ENCODE measurements at regions not wholly inside any gene's neighbourhood (a gene's known extent, or its start where the extent isn't known, plus 50 kb on each side); places are given as distances from the start of the nearest gene placed in this dataset.

DNA sequence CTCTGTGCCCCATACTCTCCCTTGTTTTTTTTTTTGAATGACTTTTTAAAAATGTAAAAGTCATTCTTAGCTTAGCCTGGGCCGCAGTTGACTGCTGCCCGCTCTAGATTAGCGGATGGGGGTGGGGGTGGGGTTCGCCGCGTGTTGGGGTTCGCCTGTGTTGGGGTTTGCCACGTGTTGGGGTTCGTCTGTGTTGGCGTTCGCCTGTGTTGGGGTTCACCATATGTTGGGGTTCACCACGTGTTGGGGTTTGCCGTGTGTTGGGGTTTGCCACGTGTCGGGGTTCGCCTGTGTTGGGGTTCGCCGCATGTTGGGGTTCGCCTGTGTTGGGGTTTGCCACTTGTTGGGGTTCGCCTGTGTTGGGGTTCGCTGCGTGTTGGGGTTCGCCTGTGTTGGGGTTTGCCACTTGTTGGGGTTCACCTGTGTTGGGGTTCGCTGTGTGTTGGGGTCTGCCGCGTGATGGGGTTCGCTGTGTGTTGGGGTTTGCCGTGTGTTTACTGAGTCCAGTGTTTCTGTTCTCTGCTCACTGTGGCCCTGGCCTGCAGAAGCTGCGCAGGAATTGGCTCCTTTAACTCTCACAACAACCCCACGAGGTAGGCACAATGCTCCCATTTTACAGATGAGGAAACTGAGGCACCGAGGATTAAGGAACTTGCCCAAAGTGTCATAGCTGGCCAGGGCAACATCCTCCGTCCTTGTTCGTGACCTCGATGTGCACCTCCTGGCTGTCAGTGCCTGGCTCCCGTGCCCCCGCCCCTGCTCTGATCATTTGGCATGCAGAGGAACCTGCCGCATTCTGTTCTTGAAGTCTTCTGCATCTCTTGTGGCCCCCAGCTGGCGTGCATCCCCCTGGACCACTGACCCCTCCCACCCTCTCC lies 96.6 kb upstream of the CIBAR2 start:
- H3K4me3 ChIP-seq (ENCODE audit: low read length), result no peak overlapping the region
- TF ChIP-seq, protein P1, sequence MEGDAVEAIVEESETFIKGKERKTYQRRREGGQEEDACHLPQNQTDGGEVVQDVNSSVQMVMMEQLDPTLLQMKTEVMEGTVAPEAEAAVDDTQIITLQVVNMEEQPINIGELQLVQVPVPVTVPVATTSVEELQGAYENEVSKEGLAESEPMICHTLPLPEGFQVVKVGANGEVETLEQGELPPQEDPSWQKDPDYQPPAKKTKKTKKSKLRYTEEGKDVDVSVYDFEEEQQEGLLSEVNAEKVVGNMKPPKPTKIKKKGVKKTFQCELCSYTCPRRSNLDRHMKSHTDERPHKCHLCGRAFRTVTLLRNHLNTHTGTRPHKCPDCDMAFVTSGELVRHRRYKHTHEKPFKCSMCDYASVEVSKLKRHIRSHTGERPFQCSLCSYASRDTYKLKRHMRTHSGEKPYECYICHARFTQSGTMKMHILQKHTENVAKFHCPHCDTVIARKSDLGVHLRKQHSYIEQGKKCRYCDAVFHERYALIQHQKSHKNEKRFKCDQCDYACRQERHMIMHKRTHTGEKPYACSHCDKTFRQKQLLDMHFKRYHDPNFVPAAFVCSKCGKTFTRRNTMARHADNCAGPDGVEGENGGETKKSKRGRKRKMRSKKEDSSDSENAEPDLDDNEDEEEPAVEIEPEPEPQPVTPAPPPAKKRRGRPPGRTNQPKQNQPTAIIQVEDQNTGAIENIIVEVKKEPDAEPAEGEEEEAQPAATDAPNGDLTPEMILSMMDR (conservative IDR thresholded peaks at IDR 0.05; ENCODE audit: low read depth, low read length), result no peak
- DNase-seq (ENCODE audit: low read depth), result no peak

DNA sequence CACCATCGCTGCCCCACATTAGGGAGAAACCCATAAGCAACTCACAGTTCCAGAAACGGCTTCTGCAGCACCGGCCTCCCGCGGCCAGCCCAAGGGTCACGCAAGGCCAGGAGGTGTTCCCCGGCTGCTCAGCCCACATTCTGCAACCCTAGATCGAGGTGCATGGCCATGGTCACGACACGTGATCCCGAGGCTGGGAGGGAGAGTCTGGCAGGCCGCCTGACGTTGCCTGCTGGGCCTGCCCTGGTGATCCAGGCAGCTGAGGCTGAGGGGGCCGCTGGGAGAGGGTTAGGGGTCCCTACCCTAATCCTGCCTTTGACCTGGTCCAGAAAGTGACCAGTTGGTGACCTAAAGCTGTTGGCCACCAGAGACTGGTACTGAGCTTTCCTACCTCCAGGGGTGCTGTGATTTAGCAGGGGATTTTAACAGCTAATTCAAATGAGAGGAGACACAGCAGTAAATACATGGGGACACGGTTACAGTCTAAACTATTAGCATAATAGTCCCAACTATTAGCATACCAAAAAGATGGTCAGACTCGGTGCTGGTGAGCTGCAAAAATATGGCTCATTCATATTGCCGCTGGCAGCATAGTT lies 97.4 kb upstream of the CIBAR2 start:
- no peak for DNase-seq (ENCODE audit: low read depth)
- TF ChIP-seq, protein P1 (conservative IDR thresholded peaks at IDR 0.05; ENCODE audit: low read depth, low read length), result peak; percentile 27
- H3K4me3 ChIP-seq (ENCODE audit: low read length), result no peak overlapping the region

DNA sequence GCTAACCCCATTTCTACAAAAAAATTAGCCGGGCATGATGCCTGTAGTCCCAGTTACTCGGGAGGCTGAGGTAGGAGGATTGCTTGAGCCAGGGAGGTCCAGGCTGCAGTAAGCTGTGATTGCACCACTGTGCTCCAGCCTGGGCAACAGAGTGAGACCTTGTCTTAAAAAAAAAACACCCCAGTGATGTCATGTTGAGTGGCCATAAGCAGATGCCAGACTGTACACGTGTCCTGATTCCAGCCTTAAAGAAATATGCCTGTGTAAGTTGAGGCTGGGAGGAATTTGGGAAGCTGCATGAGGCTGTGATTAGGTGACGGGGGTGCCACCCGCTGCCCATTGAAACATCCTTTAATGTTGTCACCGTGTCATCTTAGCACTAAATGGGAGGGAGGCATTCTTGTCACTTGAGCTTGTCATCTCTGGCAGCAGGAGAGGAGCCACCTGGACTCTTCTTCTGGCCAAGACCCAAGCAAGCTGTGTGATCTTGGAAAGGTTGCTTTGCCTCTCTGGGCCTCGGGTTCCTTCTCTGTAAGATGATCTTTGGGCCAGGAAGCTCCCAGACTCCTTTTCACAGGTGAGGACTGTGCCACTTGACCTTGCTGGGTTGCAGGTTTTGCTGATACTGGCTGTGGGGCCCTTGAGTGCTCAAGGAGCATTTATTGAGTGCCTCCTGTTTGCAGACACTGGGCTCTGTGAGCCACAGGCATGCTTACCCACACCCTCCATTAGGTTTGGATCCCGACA lies 98.3 kb upstream of the CIBAR2 start:
- TF ChIP-seq, protein P1 (conservative IDR thresholded peaks at IDR 0.05; ENCODE audit: low read depth, low read length), result no peak
- no peak for DNase-seq (ENCODE audit: low read depth)
- H3K4me3 ChIP-seq (ENCODE audit: low read length), result no peak overlapping the region

- TF ChIP-seq, protein P1 (conservative IDR thresholded peaks at IDR 0.05; ENCODE audit: low read depth, low read length), result no peak
- H3K4me3 ChIP-seq (ENCODE audit: low read length), result no peak overlapping the region
- DNase-seq (ENCODE audit: low read depth), result no peak
Measured at GRCh38 chr16:85211271-85211801, 99.1 kb upstream of the CIBAR2 start.

DNA sequence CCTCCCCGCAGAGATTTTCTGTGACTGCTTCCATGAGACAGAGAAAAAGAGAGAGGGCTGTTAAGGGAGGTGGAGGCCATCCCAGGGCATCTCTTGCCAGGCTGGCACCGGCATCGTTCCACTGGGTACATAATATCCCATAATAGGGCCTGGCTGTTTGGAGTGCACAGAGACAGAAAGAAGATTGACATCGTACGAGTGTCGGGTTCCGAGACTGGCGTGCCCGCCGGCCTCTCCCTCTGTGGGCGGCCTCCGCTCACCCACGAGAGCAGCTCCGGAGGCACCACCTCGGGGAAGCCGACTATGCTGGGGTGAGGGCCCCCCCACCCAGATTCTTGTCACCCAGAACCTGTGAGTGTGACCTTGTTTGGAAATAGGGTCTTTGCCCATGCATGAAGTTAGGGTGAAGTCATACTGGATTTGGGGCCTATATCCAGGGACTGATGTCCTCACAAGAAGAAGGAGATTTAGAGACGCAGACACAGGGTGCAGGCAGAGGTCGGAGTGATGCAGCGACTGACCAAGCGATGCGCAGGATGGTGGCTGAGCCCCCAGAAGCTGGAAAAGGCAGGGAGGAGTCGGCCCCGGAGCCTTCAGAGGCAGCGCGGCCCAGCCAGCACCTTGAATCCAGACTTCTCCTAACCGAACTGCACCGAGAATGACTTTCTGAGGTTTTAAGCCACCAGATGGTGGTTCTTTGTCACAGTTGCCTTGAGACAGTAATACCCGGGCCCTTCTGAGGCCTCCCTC lies 101.8 kb upstream of the CIBAR2 start:
- H3K4me3 ChIP-seq (ENCODE audit: low read length), result no peak overlapping the region
- no peak for DNase-seq (ENCODE audit: low read depth)
- TF ChIP-seq, protein P1 (conservative IDR thresholded peaks at IDR 0.05; ENCODE audit: low read depth, low read length), result no peak

DNA sequence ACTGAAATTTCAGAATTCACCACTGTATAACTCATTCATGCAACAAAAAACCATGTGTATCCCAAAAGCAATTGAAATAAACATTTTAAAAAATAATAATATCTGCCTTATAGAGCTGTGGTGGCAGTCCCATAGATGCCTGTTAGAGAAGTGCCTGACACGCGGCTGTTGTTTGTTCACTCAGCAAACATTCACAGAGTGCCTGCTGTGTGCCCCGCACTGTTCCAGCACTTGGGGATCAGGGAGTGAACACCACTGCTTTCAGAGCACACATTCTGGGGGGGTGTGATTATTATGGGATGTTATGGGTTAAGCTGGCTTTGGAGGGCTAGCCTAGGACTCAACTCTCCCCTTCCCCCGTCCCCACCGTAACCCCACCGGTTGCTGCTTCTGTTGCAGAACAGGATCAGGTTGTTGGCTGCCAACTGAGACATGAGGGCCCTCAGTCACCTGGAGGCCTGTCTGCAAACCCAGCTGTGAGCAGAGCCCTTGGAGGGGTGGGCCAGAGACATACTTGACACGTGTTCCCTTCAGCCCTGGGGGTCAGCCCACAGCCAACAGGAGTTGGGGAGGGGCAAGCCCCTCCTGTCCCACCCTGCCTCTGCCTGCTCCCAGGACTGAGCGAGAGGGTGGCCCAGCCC lies 103.3 kb upstream of the CIBAR2 start:
- DNase-seq (ENCODE audit: low read depth), result no peak
- no peak overlapping the region for H3K4me3 ChIP-seq (ENCODE audit: low read length)
- TF ChIP-seq, protein P1 (conservative IDR thresholded peaks at IDR 0.05; ENCODE audit: low read depth, low read length), result no peak
